Spleen (tissue), 7 donors: ENCODE measurements at regions not wholly inside any gene's neighbourhood (a gene's known extent, or its start where the extent isn't known, plus 50 kb on each side); places are given as distances from the start of the nearest gene placed in this dataset.

Experiments
- CTCF ChIP-seq, 11 experiments: fragments of 200-600 bp in 7 of 11; fragments of 450-650 bp in 4 of 11; sonication (generic) in 4 of 11; IDR thresholded peaks in 8 of 11; conservative IDR thresholded peaks in 3 of 11; 1 replicate in 7 of 11; 2 replicates in 4 of 11; pipeline versions ENCODE4 v1.4.0 to v1.8.0; 2016 to 2021; ENCODE audit warnings: antibody characterized with exemption in 11 of 11, inconsistent platforms in 4 of 11, mild to moderate bottlenecking in 1 of 11
- POLR2A ChIP-seq, 3 donors: fragments of 450-650 bp; IDR thresholded peaks; one replicate each; pipeline ENCODE4 v1.5.1; 2017; ENCODE audit warnings: antibody characterized with exemption in 3 of 3, mild to moderate bottlenecking in 1 of 3
- POLR2AphosphoS5 ChIP-seq, 3 donors: sonication (generic); formaldehyde crosslinking; IDR thresholded peaks; one replicate each; pipeline ENCODE4 v1.5.1; 2017; ENCODE audit warnings: antibody characterized with exemption in 3 of 3
- donor health status: DM: no; HTN: no; CAD: no; lungs with moderate emphysema.
- donor health status: DM: no; HTN: no; CAD: no.
- donor health status: DM: no; HTN: no; CAD: no.

GRCh38 chr4:159674241-159674640, 571.4 kb downstream of the RAPGEF2 start:
- TF ChIP-seq CTCF (IDR thresholded peaks at IDR 0.05 in 8 of 11, conservative IDR thresholded peaks at IDR 0.05 in 3 of 11) (no peak), POLR2A (IDR thresholded peaks at IDR 0.05) (no peak), POLR2AphosphoS5 (IDR thresholded peaks at IDR 0.05) (no peak)
